H1 (cell line): ENCODE measurements at regions not wholly inside any gene's neighbourhood (a gene's known extent, or its start where the extent isn't known, plus 50 kb on each side); places are given as distances from the start of the nearest gene placed in this dataset.

Experiments used
- BACH1 ChIP-seq: IDR thresholded peaks from 2 replicates; pipeline ENCODE4 v1.6.1; 2012; ENCODE audit warnings: low read length, improper control_type of control experiment
- EGR1 ChIP-seq: IDR thresholded peaks from 2 replicates; pipeline ENCODE4 v1.6.1; 2011; ENCODE audit warnings: low read depth, low read length, borderline replicate concordance
- EZH2 ChIP-seq: fragments of 200-600 bp; sonication (generic); IDR thresholded peaks from 2 replicates; pipeline ENCODE4 v1.7.1; 2012; ENCODE audit warnings: low read depth, mild to moderate bottlenecking, moderate library complexity, low read length, inconsistent platforms; ENCODE audit not compliant: severe bottlenecking
- GABPA ChIP-seq: IDR thresholded peaks from 2 replicates; pipeline ENCODE4 v1.6.1; 2011; ENCODE audit warnings: mild to moderate bottlenecking, low read length, moderate library complexity, borderline replicate concordance; ENCODE audit not compliant: insufficient read depth
- JUND ChIP-seq: IDR thresholded peaks from 2 replicates; pipeline ENCODE4 v1.6.1; 2011; ENCODE audit warnings: mild to moderate bottlenecking, improper control_type of control experiment, low read length
- POLR2A ChIP-seq, 2 experiments: IDR thresholded peaks; 1 replicate in 1 of 2; 2 replicates in 1 of 2; pipeline ENCODE4 v1.6.1; 2011; ENCODE audit warnings: low read depth in 2 of 2, low read length in 2 of 2, mild to moderate bottlenecking in 2 of 2; ENCODE audit errors: control extremely low read depth in 1 of 2
- POLR2AphosphoS5 ChIP-seq: IDR thresholded peaks from 2 replicates; pipeline ENCODE4 v1.6.1; 2011; ENCODE audit warnings: low read depth, low read length
- SP1 ChIP-seq: IDR thresholded peaks from 2 replicates; pipeline ENCODE4 v1.6.1; 2011; ENCODE audit warnings: low read depth, low read length
- SP2 ChIP-seq: IDR thresholded peaks from 2 replicates; pipeline ENCODE4 v1.6.1; 2012; ENCODE audit warnings: mild to moderate bottlenecking, low read length, inconsistent platforms
- TAF1 ChIP-seq: IDR thresholded peaks from 2 replicates; pipeline ENCODE4 v1.6.1; 2011; ENCODE audit warnings: mild to moderate bottlenecking, low read depth, low read length
- TCF12 ChIP-seq: IDR thresholded peaks from 2 replicates; pipeline ENCODE4 v1.6.1; 2011; ENCODE audit warnings: low read depth, mild to moderate bottlenecking, low read length
- YY1 ChIP-seq: IDR thresholded peaks from 2 replicates; pipeline ENCODE4 v1.6.1; 2011; ENCODE audit warnings: low read depth, mild to moderate bottlenecking, low read length
- TF ChIP-seq, protein P1 (sequence below), 3 experiments: IDR thresholded peaks; 1 replicate in 2 of 3; 2 replicates in 1 of 3; pipeline versions ENCODE4 v1.5.1 to v1.6.1; 2011; ENCODE audit warnings: low read length in 3 of 3, mild to moderate bottlenecking in 3 of 3, inconsistent platforms in 2 of 3, low read depth in 1 of 3, moderate library complexity in 1 of 3; ENCODE audit not compliant: insufficient read depth in 1 of 3; ENCODE audit errors: control extremely low read depth in 1 of 3
- TF ChIP-seq, protein P2 (sequence below): IDR thresholded peaks from 2 replicates; pipeline ENCODE4 v1.6.1; 2012; ENCODE audit warnings: low read length, inconsistent platforms

DNA sequence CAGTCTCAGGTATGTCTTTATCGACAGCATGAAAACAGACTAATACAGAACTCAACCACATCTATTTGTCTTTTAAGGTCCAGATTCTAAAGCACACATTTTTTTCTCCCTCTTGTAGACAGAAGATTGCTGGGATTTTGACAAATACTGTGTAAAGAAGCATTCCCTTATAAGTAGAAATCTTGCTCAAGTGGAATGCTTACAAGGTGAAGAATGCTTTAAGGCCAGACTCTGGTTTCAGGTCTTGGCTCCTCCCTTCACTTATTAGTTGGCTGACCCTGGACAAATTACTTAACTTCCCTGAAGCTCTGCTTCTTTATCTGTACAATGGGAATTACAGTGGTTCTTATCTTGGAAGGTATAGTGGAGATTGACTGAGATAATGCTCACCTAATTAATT, 242.3 kb upstream of the IRX5 start:
- TF ChIP-seq, protein P1, sequence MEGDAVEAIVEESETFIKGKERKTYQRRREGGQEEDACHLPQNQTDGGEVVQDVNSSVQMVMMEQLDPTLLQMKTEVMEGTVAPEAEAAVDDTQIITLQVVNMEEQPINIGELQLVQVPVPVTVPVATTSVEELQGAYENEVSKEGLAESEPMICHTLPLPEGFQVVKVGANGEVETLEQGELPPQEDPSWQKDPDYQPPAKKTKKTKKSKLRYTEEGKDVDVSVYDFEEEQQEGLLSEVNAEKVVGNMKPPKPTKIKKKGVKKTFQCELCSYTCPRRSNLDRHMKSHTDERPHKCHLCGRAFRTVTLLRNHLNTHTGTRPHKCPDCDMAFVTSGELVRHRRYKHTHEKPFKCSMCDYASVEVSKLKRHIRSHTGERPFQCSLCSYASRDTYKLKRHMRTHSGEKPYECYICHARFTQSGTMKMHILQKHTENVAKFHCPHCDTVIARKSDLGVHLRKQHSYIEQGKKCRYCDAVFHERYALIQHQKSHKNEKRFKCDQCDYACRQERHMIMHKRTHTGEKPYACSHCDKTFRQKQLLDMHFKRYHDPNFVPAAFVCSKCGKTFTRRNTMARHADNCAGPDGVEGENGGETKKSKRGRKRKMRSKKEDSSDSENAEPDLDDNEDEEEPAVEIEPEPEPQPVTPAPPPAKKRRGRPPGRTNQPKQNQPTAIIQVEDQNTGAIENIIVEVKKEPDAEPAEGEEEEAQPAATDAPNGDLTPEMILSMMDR (IDR thresholded peaks at IDR 0.05; ENCODE audit: control extremely low read depth in 1 of 3, insufficient read depth in 1 of 3, low read depth in 1 of 3, low read length in 3 of 3) = no peak
- TF ChIP-seq SP1 (no peak), POLR2A (IDR thresholded peaks at IDR 0.05; ENCODE audit: control extremely low read depth in 1 of 2, low read depth in 2 of 2, low read length in 2 of 2) (no peak), EZH2 (no peak), BACH1 (no peak), YY1 (no peak), POLR2AphosphoS5 (no peak), JUND (no peak), SP2 (no peak), GABPA (no peak), TCF12 (no peak), TAF1 (no peak), EGR1 (no peak)
- TF ChIP-seq, protein P2, sequence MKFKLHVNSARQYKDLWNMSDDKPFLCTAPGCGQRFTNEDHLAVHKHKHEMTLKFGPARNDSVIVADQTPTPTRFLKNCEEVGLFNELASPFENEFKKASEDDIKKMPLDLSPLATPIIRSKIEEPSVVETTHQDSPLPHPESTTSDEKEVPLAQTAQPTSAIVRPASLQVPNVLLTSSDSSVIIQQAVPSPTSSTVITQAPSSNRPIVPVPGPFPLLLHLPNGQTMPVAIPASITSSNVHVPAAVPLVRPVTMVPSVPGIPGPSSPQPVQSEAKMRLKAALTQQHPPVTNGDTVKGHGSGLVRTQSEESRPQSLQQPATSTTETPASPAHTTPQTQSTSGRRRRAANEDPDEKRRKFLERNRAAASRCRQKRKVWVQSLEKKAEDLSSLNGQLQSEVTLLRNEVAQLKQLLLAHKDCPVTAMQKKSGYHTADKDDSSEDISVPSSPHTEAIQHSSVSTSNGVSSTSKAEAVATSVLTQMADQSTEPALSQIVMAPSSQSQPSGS = no peak
